Small intestine (tissue), 7 donors: ENCODE measurements at regions not wholly inside any gene's neighbourhood (a gene's known extent, or its start where the extent isn't known, plus 50 kb on each side); places are given as distances from the start of the nearest gene placed in this dataset.

ENCODE experiments used
- DNase-seq, 2 donors: peaks; one replicate each; pipeline versions ENCODE4 v3.0.0 to v3.0.0-alpha.2; 2013
- FAIRE-seq: peaks from 2 replicates; lab custom pipeline; 2012; peaks lifted over from hg19 to GRCh38; lab: Jason Lieb, UNC
- H3K27ac ChIP-seq, 3 donors: one replicate each; pipeline ENCODE4 v1.5.1; 2013; ENCODE audit warnings: low read length in 2 of 3, mild to moderate bottlenecking in 2 of 3, control low read depth in 1 of 3, inconsistent platforms in 1 of 3, low read depth in 1 of 3, moderate library complexity in 1 of 3
- H3K27me3 ChIP-seq, 3 donors: one replicate each; pipeline ENCODE4 v1.6.1; 2013; ENCODE audit warnings: low read length in 3 of 3, inconsistent platforms in 1 of 3; ENCODE audit not compliant: control insufficient read depth in 3 of 3, insufficient read depth in 3 of 3
- H3K36me3 ChIP-seq, 3 donors: one replicate each; pipeline ENCODE4 v1.6.1; 2013; ENCODE audit warnings: low read length in 3 of 3, inconsistent platforms in 1 of 3, low read depth in 1 of 3, mild to moderate bottlenecking in 1 of 3, moderate library complexity in 1 of 3; ENCODE audit not compliant: control insufficient read depth in 3 of 3, insufficient read depth in 2 of 3
- H3K4me1 ChIP-seq, 3 donors: one replicate each; pipeline ENCODE4 v1.6.1; 2013; ENCODE audit warnings: low read length in 2 of 3, inconsistent platforms in 1 of 3, low read depth in 1 of 3, mild to moderate bottlenecking in 1 of 3, moderate library complexity in 1 of 3; ENCODE audit not compliant: control insufficient read depth in 3 of 3, insufficient read depth in 2 of 3
- H3K4me3 ChIP-seq, 3 donors: one replicate each; pipeline ENCODE4 v1.5.1; 2013; ENCODE audit warnings: low read length in 3 of 3, control low read depth in 1 of 3, inconsistent platforms in 1 of 3, low read depth in 1 of 3, mild to moderate bottlenecking in 1 of 3, moderate library complexity in 1 of 3
- H3K9me3 ChIP-seq, 2 donors: one replicate each; pipeline ENCODE4 v1.6.1; 2013; ENCODE audit warnings: low read depth in 1 of 2, low read length in 1 of 2; ENCODE audit not compliant: control insufficient read depth in 2 of 2, insufficient read depth in 1 of 2
- WGBS, 3 donors: extraction: QIAGEN DNeasy Blood & Tissue Kit; methylation state at CpG; one replicate each; pipeline ENCODE4 v1.1.7; 2013; 5-methylcytosine and 5-hydroxymethylcytosine counted together
- donor health status: healthy with polysubstance abuse.
- donor health status: control.
- donor health status: control.
- donor health status: Bipolar disorder and iron deficiency.
- donor health status: healthy.

DNA sequence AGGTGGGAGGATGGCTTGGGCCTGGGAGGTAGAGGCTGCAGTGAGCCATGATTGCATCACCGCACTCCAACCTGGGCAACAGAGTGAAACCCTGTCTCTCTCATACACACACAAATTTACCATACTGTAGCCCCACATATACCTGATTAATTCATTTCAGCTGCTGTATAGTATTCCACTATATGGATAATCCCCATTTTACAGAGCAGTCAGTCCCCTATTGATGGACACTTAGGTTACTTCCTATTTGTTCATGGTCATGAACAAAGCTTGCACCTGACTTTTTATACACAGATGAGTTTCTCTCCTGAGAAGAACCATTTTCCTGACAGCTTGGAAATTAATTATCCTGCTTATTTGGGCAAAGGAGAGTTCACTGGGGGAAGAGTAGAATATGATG is 59.2 kb downstream of the EMX2 start:
- no peak overlapping the region for H3K4me3 ChIP-seq
- H3K4me1 ChIP-seq: peaks cover 0 to 3% (median 0%) of the 10 kb centered on the region in 3 donors
- DNase-seq (no peak), FAIRE-seq (no peak)
- no peaks in the 10 kb centered on the region for H3K36me3 ChIP-seq
- H3K27ac ChIP-seq: no peak overlapping the region
- no peaks in the 10 kb centered on the region for H3K9me3 ChIP-seq
- peaks cover 0 to 12% (median 2%) of the 10 kb centered on the region in 3 donors for H3K27me3 ChIP-seq
- WGBS, 3 donors: 88 to 100% (median 97%) methylated on average over 1 of the region's 1 CpG

DNA sequence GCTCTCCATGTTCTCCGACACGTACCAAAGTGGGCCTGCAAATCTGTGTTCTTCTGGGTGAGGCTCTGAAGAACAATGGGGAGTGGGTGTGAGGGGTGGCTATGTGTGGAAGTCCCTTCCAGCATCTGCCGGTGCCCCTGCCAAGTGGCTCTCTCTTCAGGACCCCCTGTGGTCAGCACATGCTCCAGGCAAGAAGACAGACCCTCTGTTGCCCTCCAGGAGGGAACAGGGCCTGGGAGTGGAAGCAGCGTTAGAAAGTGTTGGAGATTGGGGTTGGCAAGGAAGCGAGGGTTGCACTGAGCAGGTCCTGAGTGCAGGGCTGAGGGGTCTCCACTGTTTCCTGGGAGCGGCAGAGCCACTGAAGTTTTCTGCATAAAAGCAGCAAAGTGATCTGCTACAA is 60.5 kb downstream of the EMX2 start:
- no peak for DNase-seq
- no peak overlapping the region for H3K4me3 ChIP-seq
- 89 to 93% (median 91%) methylated on average over 6 of the region's 6 CpGs for WGBS, 3 donors
- peaks cover 0 to 12% (median 0%) of the 10 kb centered on the region in 3 donors for H3K27me3 ChIP-seq
- H3K4me1 ChIP-seq: no peaks in the 10 kb centered on the region
- H3K9me3 ChIP-seq: no peaks in the 10 kb centered on the region
- H3K27ac ChIP-seq: no peak overlapping the region
- no peak for FAIRE-seq
- no peaks in the 10 kb centered on the region for H3K36me3 ChIP-seq

DNA sequence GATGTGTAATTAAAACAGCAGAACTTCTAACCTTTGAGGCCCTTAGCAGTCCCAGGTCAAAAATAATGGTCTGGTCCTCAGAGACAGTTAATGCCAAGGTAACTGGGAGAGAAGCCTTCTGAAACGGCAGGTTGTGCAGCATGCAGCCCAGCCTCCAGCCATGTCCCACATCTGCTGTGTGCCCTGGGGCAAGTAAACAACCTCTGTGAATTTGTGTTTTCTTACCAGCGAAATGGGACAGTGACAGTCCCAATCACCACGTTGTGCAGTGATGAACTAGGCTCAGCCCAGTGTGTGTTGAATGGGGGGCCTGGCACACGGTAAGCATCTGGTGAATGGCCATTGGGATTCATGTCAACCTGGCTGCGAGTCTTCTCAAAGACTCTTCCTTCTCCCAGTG is 61.2 kb downstream of the EMX2 start:
- Histone ChIP-seq H3K27ac (no peak overlapping the region), H3K4me3 (no peak overlapping the region), H3K27me3 (peaks cover 0 to 9% (median 0%) of the 10 kb centered on the region in 3 donors), H3K36me3 (no peaks in the 10 kb centered on the region), H3K4me1 (no peaks in the 10 kb centered on the region), H3K9me3 (no peaks in the 10 kb centered on the region)
- DNase-seq (no peak), FAIRE-seq (no peak)
- WGBS, 3 donors: 63 to 79% (median 71%) methylated on average over 5 of the region's 5 CpGs

DNA sequence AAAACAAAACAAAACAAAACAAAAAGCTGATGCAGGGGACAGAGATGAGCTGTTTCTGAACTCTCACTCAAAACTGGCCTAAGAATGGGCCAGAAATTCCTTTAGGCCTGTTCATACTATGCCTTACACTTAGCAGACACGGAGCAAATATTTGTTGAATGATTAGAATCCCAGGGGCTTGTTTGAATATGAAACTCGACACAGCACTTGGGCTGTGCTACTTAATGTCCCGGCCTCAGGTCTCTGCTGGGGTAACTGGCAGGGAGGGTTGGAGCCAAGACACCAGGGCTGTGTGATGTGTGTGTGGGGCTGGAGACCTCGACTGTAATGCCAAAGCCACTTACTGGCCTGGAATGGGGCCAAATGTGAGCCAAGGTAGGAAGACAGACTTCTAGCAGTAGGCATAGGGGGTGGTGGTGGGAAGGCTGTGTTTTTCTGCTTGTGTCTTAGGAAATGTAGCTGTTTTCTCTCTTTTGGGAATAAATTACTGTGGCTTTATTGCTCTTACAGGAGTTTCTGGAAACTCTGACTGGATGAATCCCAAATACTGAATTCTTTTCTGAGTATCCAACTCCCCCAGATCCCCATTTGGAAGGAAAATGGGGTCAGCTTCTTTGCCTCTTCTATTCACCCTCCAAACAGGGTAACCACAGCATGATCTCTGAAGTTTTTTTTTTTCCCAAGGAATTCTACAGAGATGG is 66.7 kb downstream of the EMX2 start:
- Histone ChIP-seq H3K27me3 (peaks cover 0 to 5% (median 0%) of the 10 kb centered on the region in 3 donors), H3K4me3 (no peak overlapping the region), H3K36me3 (no peaks in the 10 kb centered on the region), H3K27ac (no peak overlapping the region), H3K9me3 (no peaks in the 10 kb centered on the region), H3K4me1 (no peaks in the 10 kb centered on the region)
- WGBS, 3 donors: 29 to 36% (median 34%) methylated on average over 4 of the region's 4 CpGs
- DNase-seq (no peak), FAIRE-seq (no peak)

DNA sequence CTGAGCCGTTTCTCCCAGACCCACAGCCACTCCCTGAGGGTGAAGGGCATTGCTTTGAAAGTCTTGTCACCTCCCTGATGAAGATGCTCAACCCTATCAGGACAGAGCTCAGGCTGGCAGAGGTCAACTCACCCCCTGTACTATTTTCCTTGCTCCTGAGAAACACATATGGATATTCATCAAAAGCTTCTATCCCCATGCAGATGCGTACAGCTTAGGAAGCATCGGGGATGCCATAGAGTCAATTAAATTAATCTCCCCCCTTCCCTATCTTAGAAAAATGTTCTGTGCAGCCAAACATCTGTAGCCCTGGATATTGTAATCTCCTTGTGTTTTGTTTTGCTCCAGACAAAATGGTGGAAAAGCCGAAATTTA is 67.2 kb downstream of the EMX2 start:
- no peaks in the 10 kb centered on the region for H3K4me1 ChIP-seq
- no peaks in the 10 kb centered on the region for H3K36me3 ChIP-seq
- 61 to 71% (median 65%) methylated on average over 4 of the region's 4 CpGs for WGBS, 3 donors
- DNase-seq (no peak), FAIRE-seq (no peak)
- no peak overlapping the region for H3K27ac ChIP-seq
- no peaks in the 10 kb centered on the region for H3K9me3 ChIP-seq
- H3K27me3 ChIP-seq: peaks cover 0 to 5% (median 3%) of the 10 kb centered on the region in 3 donors
- H3K4me3 ChIP-seq: no peak overlapping the region

DNA sequence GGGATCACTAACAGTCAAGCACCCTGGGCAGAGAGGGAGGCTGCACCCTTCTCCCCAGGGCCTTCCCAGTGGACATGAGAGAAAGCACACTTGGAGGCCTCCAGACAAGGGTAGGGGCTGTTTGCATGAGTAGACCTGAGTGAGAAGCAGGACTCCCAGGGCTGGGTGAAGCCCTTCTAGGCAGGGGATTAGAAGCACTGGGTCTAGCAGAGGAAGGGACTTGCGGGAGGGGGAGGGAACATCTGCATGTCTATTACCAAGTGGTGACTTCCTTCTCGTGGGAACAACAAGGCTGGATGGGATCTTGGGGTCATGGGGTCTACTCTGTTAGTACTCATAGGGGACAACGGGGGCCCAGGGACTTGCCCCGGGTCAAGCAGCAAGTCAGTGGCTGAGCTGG is 67.8 kb downstream of the EMX2 start:
- Histone ChIP-seq H3K4me1 (no peaks in the 10 kb centered on the region), H3K27me3 (peaks cover 0 to 5% (median 3%) of the 10 kb centered on the region in 3 donors), H3K4me3 (no peak overlapping the region), H3K27ac (no peak overlapping the region), H3K9me3 (no peaks in the 10 kb centered on the region), H3K36me3 (no peaks in the 10 kb centered on the region)
- FAIRE-seq (no peak), DNase-seq (no peak)
- 61 to 74% (median 67%) methylated on average over 4 of the region's 4 CpGs for WGBS, 3 donors

DNA sequence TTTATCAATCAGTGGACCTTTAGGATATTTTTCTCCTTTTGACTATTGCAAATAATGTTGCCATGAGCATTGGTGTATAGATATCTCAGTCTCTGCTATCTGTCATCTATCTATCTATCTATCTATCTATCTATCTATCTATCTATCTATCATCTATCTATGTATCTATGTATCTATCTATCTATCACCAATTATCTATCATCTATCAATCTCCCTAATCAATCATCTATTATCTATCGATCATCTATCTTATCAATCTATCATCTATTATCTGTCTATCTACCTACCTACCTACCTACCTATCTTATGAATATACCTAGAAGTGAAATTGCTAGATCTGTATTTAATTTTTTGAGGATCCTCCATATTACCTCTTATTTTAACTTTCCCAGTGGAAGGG is 69.6 kb downstream of the EMX2 start:
- FAIRE-seq: no peak
- H3K27me3 ChIP-seq: peaks cover 0 to 5% (median 2%) of the 10 kb centered on the region in 3 donors
- DNase-seq: no peak
- H3K9me3 ChIP-seq: no peaks in the 10 kb centered on the region
- H3K27ac ChIP-seq: no peak overlapping the region
- WGBS, 3 donors: 83 to 89% (median 84%) methylated on average over 1 of the region's 1 CpG
- H3K4me3 ChIP-seq: no peak overlapping the region
- no peaks in the 10 kb centered on the region for H3K4me1 ChIP-seq
- no peaks in the 10 kb centered on the region for H3K36me3 ChIP-seq

DNA sequence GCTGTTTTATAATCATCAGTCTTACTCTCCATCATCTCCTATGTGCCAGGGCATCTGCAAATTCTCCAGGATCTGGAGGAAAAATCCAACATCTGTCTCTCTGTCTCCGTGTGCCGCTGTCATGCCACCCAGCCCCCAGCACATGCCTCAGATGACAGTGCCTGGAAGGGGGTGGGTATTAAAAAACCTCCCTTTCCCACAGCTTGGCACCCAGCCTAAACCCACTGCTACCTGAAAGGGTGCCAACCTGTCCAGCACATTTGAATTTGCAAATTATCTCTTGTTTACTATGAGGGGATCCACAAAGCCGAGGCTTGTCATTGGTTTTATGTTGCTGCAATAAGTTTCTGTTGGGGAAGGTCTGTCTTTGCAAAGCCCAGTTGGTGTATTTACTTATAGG is 73.1 kb downstream of the EMX2 start:
- 74 to 84% (median 74%) methylated on average over 3 of the region's 3 CpGs for WGBS, 3 donors
- no peak for FAIRE-seq
- H3K9me3 ChIP-seq: no peaks in the 10 kb centered on the region
- H3K4me3 ChIP-seq: no peak overlapping the region
- no peak for DNase-seq
- no peaks in the 10 kb centered on the region for H3K4me1 ChIP-seq
- peaks cover 0 to 6% (median 5%) of the 10 kb centered on the region in 3 donors for H3K27me3 ChIP-seq
- H3K27ac ChIP-seq: no peak overlapping the region
- no peaks in the 10 kb centered on the region for H3K36me3 ChIP-seq

DNA sequence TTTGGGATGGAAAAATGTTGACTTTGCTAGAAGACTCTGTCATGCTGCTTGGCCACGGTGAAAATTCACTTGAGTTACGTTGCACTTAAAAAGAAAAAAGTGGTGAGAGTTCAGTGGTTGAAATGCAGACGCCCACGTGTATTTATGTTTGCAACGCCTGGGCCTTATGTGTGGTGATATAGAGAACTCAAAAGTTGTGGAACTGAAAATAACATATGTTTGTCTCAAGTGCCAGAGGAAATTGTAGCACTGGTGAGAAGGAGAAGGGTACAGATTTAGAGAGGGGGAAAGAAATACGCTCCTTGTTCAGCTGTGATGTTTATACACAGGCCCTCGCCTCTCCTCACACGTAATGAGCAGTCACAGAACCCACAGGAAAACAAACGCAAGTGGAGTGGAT is 73.6 kb downstream of the EMX2 start:
- H3K4me3 ChIP-seq: no peak overlapping the region
- no peaks in the 10 kb centered on the region for H3K4me1 ChIP-seq
- H3K9me3 ChIP-seq: no peaks in the 10 kb centered on the region
- H3K27me3 ChIP-seq: peaks cover 0 to 8% (median 5%) of the 10 kb centered on the region in 3 donors
- H3K27ac ChIP-seq: no peak overlapping the region
- WGBS, 3 donors: 47 to 74% (median 66%) methylated on average over 9 of the region's 9 CpGs
- FAIRE-seq: no peak
- no peak for DNase-seq
- H3K36me3 ChIP-seq: no peaks in the 10 kb centered on the region
